Rectal smooth muscle tissue (tissue), 1 donor: ENCODE measurements at regions not wholly inside any gene's neighbourhood (a gene's known extent, or its start where the extent isn't known, plus 50 kb on each side); places are given as distances from the start of the nearest gene placed in this dataset.

Experiments
- H3K27ac ChIP-seq: one replicate; pipeline ENCODE4 v1.7.0; 2013; ENCODE audit warnings: low read depth, low read length, inconsistent platforms
- H3K27me3 ChIP-seq: one replicate; pipeline ENCODE4 v1.7.0; 2013; ENCODE audit warnings: low read length; ENCODE audit not compliant: control insufficient read depth, insufficient read depth
- H3K36me3 ChIP-seq: one replicate; pipeline ENCODE4 v1.7.0; 2013; ENCODE audit warnings: low read length; ENCODE audit not compliant: control insufficient read depth, insufficient read depth
- H3K4me1 ChIP-seq: one replicate; pipeline ENCODE4 v1.7.0; 2013; ENCODE audit warnings: low read length; ENCODE audit not compliant: control insufficient read depth, insufficient read depth
- H3K4me3 ChIP-seq: one replicate; pipeline ENCODE4 v1.7.0; 2013; ENCODE audit warnings: low read length
- H3K9ac ChIP-seq: one replicate; pipeline ENCODE4 v1.7.0; 2013; ENCODE audit warnings: low read length

GRCh38 chr5:68161156-68161555, 54.4 kb upstream of the PIK3R1 start:
- no peaks in the 10 kb centered on the region for H3K27me3 ChIP-seq
- H3K9ac ChIP-seq = no peak overlapping the region
- H3K4me3 ChIP-seq = no peak overlapping the region
- H3K36me3 ChIP-seq = no peaks in the 10 kb centered on the region
- no peaks in the 10 kb centered on the region for H3K4me1 ChIP-seq
- no peak overlapping the region for H3K27ac ChIP-seq

DNA sequence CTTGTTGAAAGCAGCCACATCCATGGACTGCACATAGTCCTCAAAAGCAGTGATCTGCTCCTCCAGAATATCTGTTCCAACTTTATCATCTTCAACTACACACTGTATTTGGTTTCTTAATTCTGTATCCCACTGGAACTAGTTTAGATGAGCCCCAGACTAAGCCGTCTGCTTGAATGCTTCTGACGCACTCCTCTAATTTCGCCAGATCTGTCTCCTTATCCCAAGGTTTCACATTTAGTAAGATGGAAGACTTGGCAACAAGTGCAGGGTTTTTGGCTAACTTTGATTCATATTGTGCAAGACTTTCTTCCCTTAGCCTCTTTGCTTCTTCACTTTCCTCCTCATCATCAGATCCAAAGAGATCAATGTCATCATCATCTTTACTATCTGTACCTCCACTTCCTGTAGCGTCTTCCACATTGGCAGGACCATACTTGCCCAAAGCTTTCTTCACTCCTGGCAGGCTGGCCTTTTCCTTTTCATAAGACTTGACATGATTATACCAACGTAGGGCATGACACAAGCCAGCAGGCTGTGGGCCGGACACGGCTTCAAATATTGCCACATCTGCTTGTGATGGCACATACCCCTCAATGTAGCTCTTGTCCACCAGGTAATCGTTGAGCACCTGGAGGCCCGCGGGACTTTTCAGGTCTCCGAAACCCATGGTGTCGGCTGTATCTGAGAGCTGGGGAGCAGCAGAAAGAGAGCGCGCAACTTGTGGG, 56.2 kb upstream of the PIK3R1 start:
- Histone ChIP-seq H3K36me3 (no peaks in the 10 kb centered on the region), H3K4me1 (no peaks in the 10 kb centered on the region), H3K9ac (no peak overlapping the region), H3K27ac (no peak overlapping the region), H3K27me3 (no peaks in the 10 kb centered on the region), H3K4me3 (no peak overlapping the region)

GRCh38 chr5:68155940-68156339, 59.6 kb upstream of the PIK3R1 start:
- no peak overlapping the region for H3K9ac ChIP-seq
- no peak overlapping the region for H3K4me3 ChIP-seq
- H3K4me1 ChIP-seq = no peaks in the 10 kb centered on the region
- H3K27ac ChIP-seq = no peak overlapping the region
- H3K36me3 ChIP-seq = no peaks in the 10 kb centered on the region
- no peaks in the 10 kb centered on the region for H3K27me3 ChIP-seq

DNA sequence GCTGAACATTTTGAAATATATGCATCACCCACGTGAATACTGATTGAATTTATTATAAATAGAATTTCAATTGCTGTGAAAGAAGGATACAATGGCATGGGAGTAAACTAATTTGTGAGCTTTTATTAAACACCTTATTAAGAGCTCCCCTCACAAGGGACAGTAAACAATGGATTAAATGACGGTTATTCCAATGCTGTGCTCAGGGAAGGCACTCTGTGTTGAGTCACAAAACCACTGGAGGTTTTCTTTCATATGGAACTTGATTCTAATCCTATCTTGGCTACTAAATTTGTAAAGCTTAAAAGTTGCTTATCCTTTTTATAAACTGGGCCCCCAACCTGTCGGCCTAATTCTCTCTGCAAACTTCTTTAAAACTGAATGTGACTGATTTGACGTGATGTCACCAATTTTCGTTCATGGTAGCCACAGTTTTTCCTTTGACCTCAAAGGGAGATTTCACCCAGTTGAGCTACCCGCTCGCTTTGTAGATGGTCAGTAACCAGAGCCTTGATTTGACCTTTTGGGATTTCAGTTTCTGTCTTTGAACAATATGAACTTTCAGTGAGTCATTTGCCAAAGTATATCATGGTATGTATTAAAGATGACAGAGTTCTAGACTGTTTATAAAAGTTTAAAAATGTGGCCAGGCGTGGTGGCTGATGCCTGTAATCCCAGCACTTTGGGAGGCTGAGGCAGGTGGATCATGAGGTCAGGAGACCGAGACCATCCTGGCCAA, 61.3 kb upstream of the PIK3R1 start:
- Histone ChIP-seq H3K27me3 (no peaks in the 10 kb centered on the region), H3K9ac (no peak overlapping the region), H3K27ac (no peak overlapping the region), H3K4me1 (no peaks in the 10 kb centered on the region), H3K4me3 (no peak overlapping the region), H3K36me3 (no peaks in the 10 kb centered on the region)

GRCh38 chr5:68151812-68152211, 63.7 kb upstream of the PIK3R1 start:
- no peak overlapping the region for H3K4me3 ChIP-seq
- no peaks in the 10 kb centered on the region for H3K36me3 ChIP-seq
- H3K27me3 ChIP-seq = no peaks in the 10 kb centered on the region
- H3K27ac ChIP-seq = no peak overlapping the region
- no peak overlapping the region for H3K9ac ChIP-seq
- no peaks in the 10 kb centered on the region for H3K4me1 ChIP-seq

- Histone ChIP-seq H3K27ac (no peak overlapping the region), H3K36me3 (no peaks in the 10 kb centered on the region), H3K4me3 (no peak overlapping the region), H3K27me3 (no peaks in the 10 kb centered on the region), H3K4me1 (no peaks in the 10 kb centered on the region), H3K9ac (no peak overlapping the region)
Observed at GRCh38 chr5:68149189-68149588, 66.4 kb upstream of the PIK3R1 start.

DNA sequence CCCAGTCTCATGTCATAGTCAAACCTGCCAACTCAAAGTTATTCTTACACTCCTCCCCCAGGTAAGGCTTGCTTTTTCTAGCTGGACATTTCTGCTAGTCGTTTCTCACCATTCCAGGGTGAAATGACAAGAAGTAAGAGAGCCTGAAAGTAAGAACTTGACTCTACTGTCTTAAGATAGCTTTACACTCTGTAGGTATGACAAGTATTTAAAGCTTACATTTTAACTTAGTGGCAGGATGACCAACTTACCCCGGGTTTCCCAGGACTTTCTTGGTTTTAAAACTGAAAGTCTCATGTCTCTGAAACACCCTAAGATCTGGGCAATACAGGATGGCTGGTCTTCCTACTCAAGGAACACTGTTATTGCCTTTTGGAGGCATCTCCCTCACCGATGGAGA, 67.5 kb upstream of the PIK3R1 start:
- H3K27ac ChIP-seq = no peak overlapping the region
- no peaks in the 10 kb centered on the region for H3K27me3 ChIP-seq
- no peaks in the 10 kb centered on the region for H3K4me1 ChIP-seq
- no peaks in the 10 kb centered on the region for H3K36me3 ChIP-seq
- no peak overlapping the region for H3K4me3 ChIP-seq
- H3K9ac ChIP-seq = no peak overlapping the region

- no peak overlapping the region for H3K4me3 ChIP-seq
- H3K4me1 ChIP-seq = no peaks in the 10 kb centered on the region
- no peaks in the 10 kb centered on the region for H3K36me3 ChIP-seq
- no peaks in the 10 kb centered on the region for H3K27me3 ChIP-seq
- H3K9ac ChIP-seq = no peak overlapping the region
- H3K27ac ChIP-seq = no peak overlapping the region
Observed at GRCh38 chr5:68147659-68148058, 67.9 kb upstream of the PIK3R1 start.

DNA sequence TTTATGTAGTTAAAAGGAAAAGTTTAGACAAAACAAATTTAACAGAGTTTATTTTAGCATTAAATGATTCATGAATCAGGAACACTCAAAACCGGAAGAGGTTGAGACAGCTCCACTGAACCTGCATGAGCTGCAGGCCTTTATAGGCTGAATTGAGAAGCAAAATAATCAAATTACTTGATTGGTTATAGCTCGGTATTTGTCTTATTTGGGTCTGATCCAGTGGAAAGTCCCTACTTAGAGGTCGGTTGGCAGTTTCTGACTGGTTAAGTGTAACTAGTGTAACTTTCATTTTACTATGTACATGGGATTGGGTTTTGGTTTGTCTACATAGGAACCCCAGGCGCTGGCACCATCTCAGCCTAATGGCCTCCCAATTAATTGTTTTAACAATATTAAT, 74.1 kb upstream of the PIK3R1 start:
- Histone ChIP-seq H3K4me1 (no peaks in the 10 kb centered on the region), H3K36me3 (no peaks in the 10 kb centered on the region), H3K27me3 (no peaks in the 10 kb centered on the region), H3K27ac (no peak overlapping the region), H3K9ac (no peak overlapping the region), H3K4me3 (no peak overlapping the region)

DNA sequence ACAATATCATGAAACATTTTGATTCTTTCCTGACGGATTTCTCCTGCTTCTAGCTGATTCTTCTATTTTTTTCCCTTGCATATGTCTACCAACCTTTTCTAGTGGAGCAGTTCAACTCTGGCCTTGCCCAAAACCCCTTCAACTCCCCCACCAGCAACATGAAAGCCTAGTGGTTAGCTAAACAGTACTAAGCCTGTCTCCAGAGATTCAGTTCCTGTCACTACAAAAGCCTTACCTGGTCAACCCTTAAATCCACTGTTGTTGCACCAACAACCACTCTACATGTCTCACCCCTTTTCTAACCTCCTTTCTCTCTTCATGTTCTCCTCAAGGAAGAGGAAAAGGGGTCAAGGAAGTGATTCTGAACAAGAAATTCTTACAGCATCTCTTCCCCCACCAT, 74.8 kb upstream of the PIK3R1 start:
- H3K27ac ChIP-seq = no peak overlapping the region
- H3K4me3 ChIP-seq = no peak overlapping the region
- no peaks in the 10 kb centered on the region for H3K36me3 ChIP-seq
- no peaks in the 10 kb centered on the region for H3K4me1 ChIP-seq
- H3K9ac ChIP-seq = no peak overlapping the region
- no peaks in the 10 kb centered on the region for H3K27me3 ChIP-seq

DNA sequence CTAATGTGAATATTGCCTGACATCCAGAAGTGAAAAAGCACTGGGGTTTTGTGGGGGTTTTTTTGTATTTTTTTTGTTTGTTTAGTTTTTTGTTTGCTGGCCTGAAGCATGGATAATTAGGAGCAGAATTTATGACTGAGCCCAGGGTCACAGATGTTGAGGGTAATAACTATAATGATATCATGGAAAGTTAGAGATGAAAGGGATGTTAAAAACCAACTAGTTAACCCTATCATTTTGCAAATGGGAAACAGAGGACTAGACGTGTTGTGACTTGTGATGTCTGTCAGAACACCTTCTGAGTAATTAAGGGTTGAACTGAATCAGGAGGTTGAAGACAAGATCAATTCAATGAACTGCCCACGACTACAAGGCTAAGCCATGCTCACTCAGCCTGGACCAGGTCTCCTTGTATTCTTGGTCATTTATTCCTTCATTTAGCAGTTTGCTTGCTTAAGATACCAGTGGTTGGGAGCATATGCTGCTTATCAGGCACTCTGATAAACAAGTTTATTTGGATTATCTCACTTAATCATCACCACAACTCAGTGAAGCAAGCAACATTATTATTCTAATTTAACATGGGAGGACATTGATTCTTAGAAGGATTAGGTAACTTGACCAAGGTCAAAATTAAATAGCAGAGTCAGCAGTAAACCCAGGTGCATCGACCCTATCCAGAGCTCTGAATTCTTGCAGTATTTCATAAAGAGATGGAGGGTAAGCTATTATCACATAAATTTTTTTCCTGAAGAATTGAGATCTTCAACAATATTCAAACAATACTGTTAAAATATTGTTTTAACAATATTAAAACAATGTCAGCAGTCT, 75.7 kb upstream of the PIK3R1 start:
- Histone ChIP-seq H3K4me3 (no peak overlapping the region), H3K36me3 (no peaks in the 10 kb centered on the region), H3K27me3 (no peaks in the 10 kb centered on the region), H3K4me1 (no peaks in the 10 kb centered on the region), H3K27ac (no peak overlapping the region), H3K9ac (no peak overlapping the region)

DNA sequence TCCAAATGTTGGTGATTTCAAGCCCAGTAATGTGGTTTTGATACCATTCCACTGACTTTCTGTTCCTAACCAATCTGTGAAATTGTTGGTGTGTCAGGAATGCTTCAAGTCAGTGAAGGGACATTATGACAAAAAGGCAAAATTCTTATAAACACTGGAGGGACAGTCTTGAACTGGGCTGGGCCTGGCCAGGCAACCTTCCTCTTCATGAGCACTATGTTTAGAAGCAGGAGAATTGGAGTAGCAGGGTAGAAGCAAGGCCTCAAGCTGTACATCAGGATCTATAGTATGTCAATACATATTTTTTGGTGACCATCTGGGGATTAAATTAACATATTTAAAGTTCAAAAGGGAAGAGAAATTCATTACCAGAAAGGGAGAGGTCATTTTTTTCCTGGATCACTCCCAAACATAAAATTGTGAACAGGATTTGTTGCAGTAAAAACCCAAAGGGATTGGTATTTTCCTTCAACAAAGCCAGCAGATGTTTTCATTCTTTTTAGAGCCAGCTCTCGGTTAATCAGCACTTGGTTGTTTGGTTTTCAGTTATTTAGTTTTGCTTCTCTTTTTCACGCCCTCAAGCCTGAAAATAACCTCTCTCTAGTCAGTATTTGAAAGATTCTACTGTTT, 77.9 kb upstream of the PIK3R1 start:
- Histone ChIP-seq H3K27ac (no peak overlapping the region), H3K4me1 (no peaks in the 10 kb centered on the region), H3K4me3 (no peak overlapping the region), H3K27me3 (no peaks in the 10 kb centered on the region), H3K36me3 (no peaks in the 10 kb centered on the region), H3K9ac (no peak overlapping the region)
